H9 (cell line): ENCODE measurements at regions not wholly inside any gene's neighbourhood (a gene's known extent, or its start where the extent isn't known, plus 50 kb on each side); places are given as distances from the start of the nearest gene placed in this dataset.

Source experiments
- DNase-seq: peaks from one replicate; pipeline ENCODE4 v3.0.0-alpha.2; 2017
- H2AFZ ChIP-seq: one replicate; pipeline ENCODE4 v1.6.1; 2013; ENCODE audit warnings: mild to moderate bottlenecking, low read length, control low read depth, moderate library complexity
- H2AK5ac ChIP-seq: 2 replicates; pipeline ENCODE4 v1.6.1; 2013; ENCODE audit warnings: low read length, control low read depth, mixed read lengths; ENCODE audit not compliant: insufficient read length
- H2BK120ac ChIP-seq: one replicate; pipeline ENCODE4 v1.6.1; 2013; ENCODE audit warnings: low read depth, mild to moderate bottlenecking, low read length, control low read depth, inconsistent platforms; ENCODE audit not compliant: poor library complexity, severe bottlenecking
- H2BK12ac ChIP-seq: 2 replicates; pipeline ENCODE4 v1.6.1; 2013; ENCODE audit warnings: low read length, control low read depth, mixed read lengths, low read depth; ENCODE audit not compliant: insufficient read length
- H2BK15ac ChIP-seq: 2 replicates; pipeline ENCODE4 v1.6.1; 2013; ENCODE audit warnings: low read depth, low read length, control low read depth
- H2BK20ac ChIP-seq: one replicate; pipeline ENCODE4 v1.6.1; 2013; ENCODE audit warnings: low read depth, mild to moderate bottlenecking, low read length, control low read depth, inconsistent platforms; ENCODE audit not compliant: poor library complexity, severe bottlenecking
- H2BK5ac ChIP-seq: 2 replicates; pipeline ENCODE4 v1.6.1; 2013; ENCODE audit warnings: low read length, control low read depth, mixed read lengths; ENCODE audit not compliant: insufficient read length
- H3K14ac ChIP-seq: 2 replicates; pipeline ENCODE4 v1.6.1; 2013; ENCODE audit warnings: low read length, control low read depth; ENCODE audit not compliant: insufficient read depth
- H3K18ac ChIP-seq: 2 replicates; pipeline ENCODE4 v1.6.1; 2013; ENCODE audit warnings: low read depth, mild to moderate bottlenecking, mixed read lengths, low read length, control low read depth; ENCODE audit not compliant: insufficient read length
- H3K23ac ChIP-seq: 2 replicates; pipeline ENCODE4 v1.6.1; 2013; ENCODE audit warnings: low read length, control low read depth, mixed read lengths, low read depth; ENCODE audit not compliant: insufficient read length
- H3K23me2 ChIP-seq: 2 replicates; pipeline ENCODE4 v1.6.1; 2013; ENCODE audit warnings: low read depth, mild to moderate bottlenecking, mixed read lengths, low read length, control low read depth; ENCODE audit not compliant: insufficient read length, poor library complexity, severe bottlenecking
- H3K27ac ChIP-seq: 2 replicates; pipeline ENCODE4 v1.5.1; 2013; ENCODE audit warnings: low read length, control low read depth, mixed read lengths, low read depth; ENCODE audit not compliant: insufficient read length
- H3K27me3 ChIP-seq: 2 replicates; pipeline ENCODE4 v1.6.1; 2013; ENCODE audit warnings: low read length, control low read depth, inconsistent platforms; ENCODE audit not compliant: insufficient read depth
- H3K4ac ChIP-seq: 2 replicates; pipeline ENCODE4 v1.6.1; 2013; ENCODE audit warnings: low read depth, mild to moderate bottlenecking, control low read depth, inconsistent platforms, low read length, moderate library complexity
- H3K4me1 ChIP-seq: 2 replicates; pipeline ENCODE4 v1.6.1; 2013; ENCODE audit warnings: low read length, control low read depth, inconsistent platforms; ENCODE audit not compliant: insufficient read depth
- H3K4me2 ChIP-seq: 2 replicates; pipeline ENCODE4 v1.6.1; 2013; ENCODE audit warnings: low read length, control low read depth, mixed read lengths; ENCODE audit not compliant: insufficient read length, insufficient read depth
- H3K56ac ChIP-seq: 2 replicates; pipeline ENCODE4 v1.6.1; 2013; ENCODE audit warnings: low read depth, mild to moderate bottlenecking, mixed read lengths, low read length, control low read depth; ENCODE audit not compliant: insufficient read length
- H3K79me1 ChIP-seq: 2 replicates; pipeline ENCODE4 v1.6.1; 2013; ENCODE audit warnings: low read depth, mild to moderate bottlenecking, moderate library complexity, low read length, control low read depth, inconsistent platforms; ENCODE audit not compliant: insufficient read depth, poor library complexity, severe bottlenecking
- H3K79me2 ChIP-seq: 2 replicates; pipeline ENCODE4 v1.6.1; 2013; ENCODE audit warnings: low read length, control low read depth, inconsistent platforms; ENCODE audit not compliant: insufficient read depth
- H3K9ac ChIP-seq: 2 replicates; pipeline ENCODE4 v1.6.1; 2013; ENCODE audit warnings: low read length, control low read depth, mixed read lengths; ENCODE audit not compliant: insufficient read length; ENCODE audit errors: extremely low read depth
- H3K9me3 ChIP-seq: one replicate; pipeline ENCODE4 v1.6.1; 2013; ENCODE audit warnings: low read depth, low read length, inconsistent platforms; ENCODE audit not compliant: control insufficient read depth
- H3T11ph ChIP-seq: one replicate; pipeline ENCODE4 v1.6.1; 2013; ENCODE audit warnings: mild to moderate bottlenecking, low read length, control low read depth, inconsistent platforms
- H4K20me1 ChIP-seq: one replicate; pipeline ENCODE4 v1.6.1; 2013; ENCODE audit not compliant: control insufficient read depth, insufficient read length, insufficient read depth
- H4K5ac ChIP-seq: 2 replicates; pipeline ENCODE4 v1.6.1; 2013; ENCODE audit warnings: low read depth, mild to moderate bottlenecking, mixed read lengths, low read length, control low read depth; ENCODE audit not compliant: insufficient read length
- H4K8ac ChIP-seq: replicated peaks from 2 replicates; pipeline ENCODE4 v1.6.1; 2013; ENCODE audit warnings: low read length, control low read depth, mixed read lengths, low read depth; ENCODE audit not compliant: insufficient read length
- H4K91ac ChIP-seq: 2 replicates; pipeline ENCODE4 v1.6.1; 2013; ENCODE audit warnings: low read depth, mild to moderate bottlenecking, moderate library complexity, mixed read lengths, low read length, control low read depth; ENCODE audit not compliant: insufficient read length
- H3K27ac Mint-ChIP-seq, 3 experiments: 2 replicates in 2 of 3; 3 replicates in 1 of 3; pipeline ENCODE4 v1.8.0; 2020 to 2021; ENCODE audit warnings: mixed read lengths in 3 of 3, mild to moderate bottlenecking in 1 of 3, moderate library complexity in 1 of 3
- H3K27me3 Mint-ChIP-seq: 2 replicates; pipeline ENCODE4 v1.8.0; 2021; ENCODE audit warnings: low read depth, mild to moderate bottlenecking, moderate library complexity, mixed read lengths
- H3K36me3 Mint-ChIP-seq, 3 experiments: 2 replicates in 2 of 3; 3 replicates in 1 of 3; pipeline ENCODE4 v1.8.0; 2020 to 2021; ENCODE audit warnings: low read depth in 3 of 3, mixed read lengths in 3 of 3; ENCODE audit not compliant: insufficient read depth in 1 of 3
- H3K4me1 Mint-ChIP-seq, 2 experiments: 2 replicates each; pipeline ENCODE4 v1.8.0; 2020; ENCODE audit warnings: mixed read lengths in 2 of 2
- H3K4me3 Mint-ChIP-seq, 2 experiments: 2 replicates in 1 of 2; 3 replicates in 1 of 2; pipeline ENCODE4 v1.8.0; 2020 to 2021; ENCODE audit warnings: mild to moderate bottlenecking in 2 of 2, mixed read lengths in 2 of 2, moderate library complexity in 1 of 2
- H3K9me3 Mint-ChIP-seq, 2 experiments: 2 replicates in 1 of 2; 3 replicates in 1 of 2; pipeline ENCODE4 v1.8.0; 2020; ENCODE audit warnings: mild to moderate bottlenecking in 2 of 2, mixed read lengths in 2 of 2, moderate library complexity in 1 of 2
- CTCF ChIP-seq: fragments of 200-600 bp; sonication (generic); conservative IDR thresholded peaks from 3 replicates; pipeline ENCODE4 v1.8.0; 2021; ENCODE audit warnings: antibody characterized with exemption, mild to moderate bottlenecking

- no peak overlapping the region for H3K4me2 ChIP-seq
- H2BK120ac ChIP-seq: no peak overlapping the region
- H3K27ac ChIP-seq: no peak overlapping the region
- H2AFZ ChIP-seq: no peak overlapping the region
- no peak overlapping the region for H4K8ac ChIP-seq
- H3K14ac ChIP-seq: no peak overlapping the region
- H4K91ac ChIP-seq: no peak overlapping the region
- H2BK12ac ChIP-seq: no peak overlapping the region
- no peaks in the 10 kb centered on the region for H3K23me2 ChIP-seq
- no peaks in the 10 kb centered on the region; a peak in 1 of 5 replicates for H3K9me3 Mint-ChIP-seq
- H3K9me3 ChIP-seq: no peaks in the 10 kb centered on the region
- no peaks in the 10 kb centered on the region; the same call in 1 of the 2 replicates for H3K27me3 Mint-ChIP-seq
- no peak overlapping the region for H2AK5ac ChIP-seq
- no peak overlapping the region for H3T11ph ChIP-seq
- H3K36me3 Mint-ChIP-seq: no peaks in the 10 kb centered on the region
- H3K79me2 ChIP-seq: no peaks in the 10 kb centered on the region
- DNase-seq: no peak
- H3K27me3 ChIP-seq: no peaks in the 10 kb centered on the region
- no peak overlapping the region for H3K4me3 Mint-ChIP-seq
- H3K18ac ChIP-seq: no peak overlapping the region
- no peak overlapping the region for H4K5ac ChIP-seq
- H3K9ac ChIP-seq: no peak overlapping the region
- H3K56ac ChIP-seq: no peak overlapping the region
- H2BK5ac ChIP-seq: no peak overlapping the region
- no peak overlapping the region for H3K4ac ChIP-seq
- no peak overlapping the region for H2BK20ac ChIP-seq
- H3K4me1 Mint-ChIP-seq: no peaks in the 10 kb centered on the region
- H3K27ac Mint-ChIP-seq: no peak overlapping the region
- H3K23ac ChIP-seq: no peak overlapping the region
- no peak overlapping the region for H2BK15ac ChIP-seq
- H4K20me1 ChIP-seq: no peaks in the 10 kb centered on the region
- no peak for TF ChIP-seq CTCF
- no peaks in the 10 kb centered on the region for H3K4me1 ChIP-seq
- H3K79me1 ChIP-seq: no peaks in the 10 kb centered on the region
Observed at GRCh38 chr3:147305533-147306250, 100.7 kb downstream of the ZIC4 start.
